Endothelial cell of umbilical vein (primary cell): ENCODE measurements at regions not wholly inside any gene's neighbourhood (a gene's known extent, or its start where the extent isn't known, plus 50 kb on each side); places are given as distances from the start of the nearest gene placed in this dataset.

Experiments used
- EZH2 ChIP-seq: IDR thresholded peaks from 2 replicates; pipeline ENCODE4 v1.6.1; 2012; ENCODE audit warnings: borderline replicate concordance, low read depth, mild to moderate bottlenecking, moderate library complexity, low read length, inconsistent platforms; ENCODE audit not compliant: severe bottlenecking
- FOS ChIP-seq: IDR thresholded peaks from 2 replicates; pipeline ENCODE4 v1.6.1; 2011; ENCODE audit warnings: mild to moderate bottlenecking, low read length, moderate library complexity, borderline replicate concordance; ENCODE audit not compliant: insufficient read depth
- GATA2 ChIP-seq: IDR thresholded peaks from 2 replicates; pipeline ENCODE4 v1.7.0; 2011; ENCODE audit warnings: low read depth, mild to moderate bottlenecking, moderate library complexity, mixed read lengths, low read length; ENCODE audit not compliant: insufficient read length, insufficient read depth
- MYC ChIP-seq: IDR thresholded peaks from one replicate; pipeline ENCODE4 v1.6.1; 2011; ENCODE audit warnings: mild to moderate bottlenecking, low read depth, low read length
- POLR2A ChIP-seq: IDR thresholded peaks from 2 replicates; pipeline ENCODE4 v1.6.1; 2012; ENCODE audit warnings: low read depth, mild to moderate bottlenecking, control low read depth, low read length
- POLR2AphosphoS5 ChIP-seq: IDR thresholded peaks from 2 replicates; pipeline ENCODE4 v1.6.1; 2012; ENCODE audit warnings: low read depth, mild to moderate bottlenecking, control low read depth, low read length, moderate library complexity; ENCODE audit not compliant: insufficient read depth
- TF ChIP-seq, protein P1 (sequence below), 2 donors: IDR thresholded peaks; 1 replicate in 1 of 2; 2 replicates in 1 of 2; pipeline ENCODE4 v1.5.1; 2011; ENCODE audit warnings: low read length in 2 of 2, mild to moderate bottlenecking in 2 of 2, moderate library complexity in 2 of 2, control low read depth in 1 of 2, inconsistent platforms in 1 of 2, low read depth in 1 of 2; ENCODE audit not compliant: insufficient read depth in 1 of 2; ENCODE audit errors: extremely low read depth in 1 of 2

DNA sequence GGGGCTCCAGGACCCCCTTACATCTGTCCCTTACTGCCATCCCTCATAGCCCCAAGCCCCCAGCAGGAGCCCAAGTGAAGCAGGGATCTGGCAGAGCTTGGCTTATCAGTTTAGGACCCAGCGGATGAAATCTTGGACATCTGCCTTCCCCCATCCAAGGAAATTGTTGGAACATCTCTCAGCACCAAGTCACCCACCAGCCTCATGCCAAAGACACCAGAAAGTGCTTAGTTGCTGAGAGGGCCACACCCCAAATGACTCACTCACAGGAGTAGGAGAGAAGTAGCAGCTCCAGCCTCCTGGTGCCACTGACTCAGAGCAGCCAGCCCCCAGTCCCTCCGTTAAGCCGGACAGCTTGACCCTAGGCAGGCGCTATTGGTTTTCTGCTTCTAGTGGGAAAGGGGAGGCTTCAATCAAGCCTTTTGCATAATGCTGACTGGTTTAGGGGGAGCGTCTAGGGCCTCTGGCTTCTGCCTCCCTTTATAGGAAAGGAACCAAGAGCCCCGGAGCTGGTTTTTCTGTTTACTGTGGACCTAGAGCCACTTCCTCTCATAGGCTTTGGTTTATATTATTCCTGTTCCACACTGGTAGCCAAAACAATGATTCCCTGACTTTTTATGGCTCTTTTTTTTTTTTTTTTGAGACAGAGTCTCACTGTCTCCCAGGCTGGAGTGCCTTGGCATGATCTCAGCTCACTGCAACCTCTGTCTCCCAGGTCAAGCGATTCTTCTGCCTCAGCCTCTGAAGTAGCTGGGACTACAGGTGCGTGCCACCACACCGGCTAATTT is 114.2 kb upstream of the IPO9 start:
- peak; percentile 59 for TF ChIP-seq POLR2A
- peak; percentile 84 for TF ChIP-seq POLR2AphosphoS5
- TF ChIP-seq, protein P1, sequence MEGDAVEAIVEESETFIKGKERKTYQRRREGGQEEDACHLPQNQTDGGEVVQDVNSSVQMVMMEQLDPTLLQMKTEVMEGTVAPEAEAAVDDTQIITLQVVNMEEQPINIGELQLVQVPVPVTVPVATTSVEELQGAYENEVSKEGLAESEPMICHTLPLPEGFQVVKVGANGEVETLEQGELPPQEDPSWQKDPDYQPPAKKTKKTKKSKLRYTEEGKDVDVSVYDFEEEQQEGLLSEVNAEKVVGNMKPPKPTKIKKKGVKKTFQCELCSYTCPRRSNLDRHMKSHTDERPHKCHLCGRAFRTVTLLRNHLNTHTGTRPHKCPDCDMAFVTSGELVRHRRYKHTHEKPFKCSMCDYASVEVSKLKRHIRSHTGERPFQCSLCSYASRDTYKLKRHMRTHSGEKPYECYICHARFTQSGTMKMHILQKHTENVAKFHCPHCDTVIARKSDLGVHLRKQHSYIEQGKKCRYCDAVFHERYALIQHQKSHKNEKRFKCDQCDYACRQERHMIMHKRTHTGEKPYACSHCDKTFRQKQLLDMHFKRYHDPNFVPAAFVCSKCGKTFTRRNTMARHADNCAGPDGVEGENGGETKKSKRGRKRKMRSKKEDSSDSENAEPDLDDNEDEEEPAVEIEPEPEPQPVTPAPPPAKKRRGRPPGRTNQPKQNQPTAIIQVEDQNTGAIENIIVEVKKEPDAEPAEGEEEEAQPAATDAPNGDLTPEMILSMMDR (IDR thresholded peaks at IDR 0.05; ENCODE audit: extremely low read depth in 1 of 2, insufficient read depth in 1 of 2, low read depth in 1 of 2, low read length in 2 of 2): no peak
- peak; percentile 68 for TF ChIP-seq GATA2
- no peak for TF ChIP-seq EZH2
- no peak for TF ChIP-seq MYC
- TF ChIP-seq FOS: peak; percentile 98
